ENCODE measurements at regions not wholly inside any gene's neighbourhood (a gene's known extent, or its start where the extent isn't known, plus 50 kb on each side); places are given as distances from the start of the nearest gene placed in this dataset.

DNA sequence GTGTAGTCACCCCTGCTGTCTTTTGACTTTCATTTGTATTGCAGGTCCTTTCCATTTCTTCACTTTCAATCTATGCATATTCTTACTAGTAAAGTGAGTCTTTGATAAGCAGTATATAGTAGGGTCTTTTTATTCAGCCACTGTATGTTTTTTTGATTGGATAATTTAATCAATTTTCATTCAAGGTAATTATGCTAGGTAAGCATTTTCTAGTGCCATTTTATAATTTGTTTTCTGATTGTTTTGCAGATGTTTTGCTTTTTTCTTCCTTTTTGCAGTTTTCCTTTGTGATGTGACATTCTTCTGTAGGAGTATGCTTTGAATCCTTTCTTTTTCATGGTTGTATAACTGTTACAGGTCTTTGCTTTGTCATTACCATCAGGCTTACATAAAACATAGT is 504.3 kb upstream of the GBE1 start:
- ChIA-PET CTCF (no interaction called here), POLR2A (no interaction called here)
- no peak overlapping the region for H3K4me3 ChIP-seq (ENCODE audit: low read depth, low read length)
- TF ChIP-seq, protein P1, sequence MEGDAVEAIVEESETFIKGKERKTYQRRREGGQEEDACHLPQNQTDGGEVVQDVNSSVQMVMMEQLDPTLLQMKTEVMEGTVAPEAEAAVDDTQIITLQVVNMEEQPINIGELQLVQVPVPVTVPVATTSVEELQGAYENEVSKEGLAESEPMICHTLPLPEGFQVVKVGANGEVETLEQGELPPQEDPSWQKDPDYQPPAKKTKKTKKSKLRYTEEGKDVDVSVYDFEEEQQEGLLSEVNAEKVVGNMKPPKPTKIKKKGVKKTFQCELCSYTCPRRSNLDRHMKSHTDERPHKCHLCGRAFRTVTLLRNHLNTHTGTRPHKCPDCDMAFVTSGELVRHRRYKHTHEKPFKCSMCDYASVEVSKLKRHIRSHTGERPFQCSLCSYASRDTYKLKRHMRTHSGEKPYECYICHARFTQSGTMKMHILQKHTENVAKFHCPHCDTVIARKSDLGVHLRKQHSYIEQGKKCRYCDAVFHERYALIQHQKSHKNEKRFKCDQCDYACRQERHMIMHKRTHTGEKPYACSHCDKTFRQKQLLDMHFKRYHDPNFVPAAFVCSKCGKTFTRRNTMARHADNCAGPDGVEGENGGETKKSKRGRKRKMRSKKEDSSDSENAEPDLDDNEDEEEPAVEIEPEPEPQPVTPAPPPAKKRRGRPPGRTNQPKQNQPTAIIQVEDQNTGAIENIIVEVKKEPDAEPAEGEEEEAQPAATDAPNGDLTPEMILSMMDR (IDR thresholded peaks at IDR 0.05; ENCODE audit: insufficient read depth, low read length, missing control alignments) = no peak
- no peak for DNase-seq (ENCODE audit: low read depth, low spot score)

DNA sequence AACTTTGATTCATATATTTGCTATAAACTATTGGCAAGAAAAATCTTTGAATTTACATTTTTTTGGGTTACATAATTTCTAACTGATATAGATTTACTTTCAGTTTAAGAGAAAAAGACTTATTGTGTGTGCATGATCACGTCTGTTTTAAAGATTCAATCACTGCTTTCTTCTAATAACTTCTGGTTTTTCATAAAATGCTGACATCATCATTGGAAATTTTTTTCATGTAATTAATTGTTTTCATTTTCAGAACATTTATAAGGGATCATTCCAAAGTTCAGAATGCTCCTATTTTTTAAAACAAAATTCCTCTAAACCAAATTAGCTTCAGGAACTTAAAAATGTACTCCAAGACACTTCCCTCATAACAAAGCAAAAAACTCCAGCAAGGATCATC is 500.7 kb upstream of the GBE1 start:
- ChIA-PET CTCF (no interaction called here), POLR2A (no interaction called here)
- H3K4me3 ChIP-seq (ENCODE audit: low read depth, low read length) = no peak overlapping the region
- TF ChIP-seq, protein P1 (IDR thresholded peaks at IDR 0.05; ENCODE audit: insufficient read depth, low read length, missing control alignments) = no peak
- no peak for DNase-seq (ENCODE audit: low read depth, low spot score)

DNA sequence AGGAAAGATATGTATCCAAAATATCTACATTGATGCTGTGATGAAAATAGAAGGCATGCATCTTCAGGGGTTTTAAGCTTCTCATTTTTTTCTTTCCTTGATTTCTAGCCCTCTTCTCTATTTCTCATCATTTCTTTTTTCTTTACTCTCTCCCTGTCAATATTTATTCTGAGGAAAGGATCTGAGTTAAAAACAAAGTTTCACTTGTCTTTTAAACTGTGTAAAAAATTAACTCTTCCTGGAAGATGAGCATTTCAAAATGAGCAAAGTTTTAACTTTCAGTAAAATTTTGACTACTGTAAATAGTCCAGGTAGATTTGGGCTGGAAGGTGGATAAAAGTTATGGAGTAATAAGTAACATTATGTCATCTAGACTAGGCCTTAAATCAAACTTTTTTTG is 500.2 kb upstream of the GBE1 start:
- no peak overlapping the region for H3K4me3 ChIP-seq (ENCODE audit: low read depth, low read length)
- POLR2A ChIA-PET = no interaction called here
- CTCF ChIA-PET = no interaction called here
- TF ChIP-seq, protein P1 (IDR thresholded peaks at IDR 0.05; ENCODE audit: insufficient read depth, low read length, missing control alignments) = no peak
- DNase-seq (ENCODE audit: low read depth, low spot score) = no peak

DNA sequence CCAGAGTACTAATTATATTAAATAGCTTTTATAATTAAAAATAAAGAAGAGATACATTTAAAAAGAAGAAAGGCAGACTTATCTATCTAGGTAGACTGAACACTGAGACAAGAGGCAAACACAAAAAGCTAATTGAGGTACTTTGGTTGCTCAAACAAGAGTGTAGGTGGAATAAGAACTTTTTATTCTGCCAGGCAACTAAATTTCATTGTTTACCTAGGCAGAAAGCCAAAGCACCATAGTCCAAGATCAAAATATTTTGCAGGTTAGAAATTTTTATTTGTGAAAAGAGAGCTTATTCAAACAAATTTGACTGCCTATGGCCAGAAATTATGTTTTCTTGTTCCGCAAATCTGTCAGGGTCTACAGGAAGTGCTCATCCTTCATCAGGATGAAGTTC is 499.6 kb upstream of the GBE1 start:
- DNase-seq (ENCODE audit: low read depth, low spot score) = no peak
- TF ChIP-seq, protein P1 (IDR thresholded peaks at IDR 0.05; ENCODE audit: insufficient read depth, low read length, missing control alignments) = no peak
- CTCF ChIA-PET = no interaction called here
- H3K4me3 ChIP-seq (ENCODE audit: low read depth, low read length) = no peak overlapping the region
- POLR2A ChIA-PET = no interaction called here

DNA sequence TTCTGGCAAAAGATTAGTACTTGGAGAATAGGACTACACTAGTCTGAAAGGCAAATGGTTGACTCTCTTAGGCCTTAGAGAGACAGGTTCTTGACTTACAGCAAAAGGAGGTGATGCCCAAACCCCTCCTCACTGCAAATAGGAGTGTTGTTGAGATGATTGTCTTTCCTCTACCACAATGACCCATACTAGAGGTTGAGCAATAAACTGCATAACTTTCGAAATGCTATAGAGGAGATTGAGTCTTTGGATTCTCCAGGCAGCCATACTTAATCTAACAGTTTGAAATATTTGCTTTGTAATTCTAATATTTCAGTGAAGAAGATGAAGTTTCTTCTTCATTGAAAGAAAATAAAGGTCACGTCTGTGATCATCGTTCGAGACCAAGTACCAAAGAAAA is 498.5 kb upstream of the GBE1 start:
- DNase-seq (ENCODE audit: low read depth, low spot score) = no peak
- TF ChIP-seq, protein P1 (IDR thresholded peaks at IDR 0.05; ENCODE audit: insufficient read depth, low read length, missing control alignments) = no peak
- CTCF ChIA-PET = no interaction called here
- no peak overlapping the region for H3K4me3 ChIP-seq (ENCODE audit: low read depth, low read length)
- POLR2A ChIA-PET = no interaction called here

DNA sequence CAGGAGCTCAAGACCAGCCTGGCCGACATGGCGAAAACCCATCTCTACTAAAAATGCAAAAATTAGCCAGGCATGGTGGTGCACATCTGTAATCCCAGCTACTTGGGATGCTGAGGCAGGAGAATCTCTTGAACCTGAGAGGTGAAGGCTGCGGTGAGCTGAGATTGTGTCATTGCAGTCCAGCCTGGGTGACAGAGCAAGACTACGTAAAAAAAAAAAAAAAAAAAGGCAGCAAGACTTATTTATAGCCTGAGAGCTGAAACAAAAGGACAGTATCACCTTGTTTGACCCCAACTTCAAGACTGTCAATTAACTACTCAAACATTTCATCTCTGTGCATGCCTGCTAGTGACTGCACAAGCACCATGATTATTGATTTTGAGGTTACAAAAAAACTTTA is 478.9 kb upstream of the GBE1 start:
- CTCF ChIA-PET = no interaction called here
- DNase-seq (ENCODE audit: low read depth, low spot score) = no peak
- POLR2A ChIA-PET = no interaction called here
- H3K4me3 ChIP-seq (ENCODE audit: low read depth, low read length) = no peak overlapping the region
- TF ChIP-seq, protein P1 (IDR thresholded peaks at IDR 0.05; ENCODE audit: insufficient read depth, low read length, missing control alignments) = no peak
